GM19025 (cell line): ENCODE measurements at regions not wholly inside any gene's neighbourhood (a gene's known extent, or its start where the extent isn't known, plus 50 kb on each side); places are given as distances from the start of the nearest gene placed in this dataset.
"Not testable (repeated sequence)": the region's sequence is repeated elsewhere in the genome, so short reads cannot be mapped to it uniquely, and the experiment has no call there.

Experiments
- ATAC-seq: cut with Tn5 transposase; IDR thresholded peaks from one replicate; pipeline ENCODE4 v1.9.1; 2021; ENCODE audit warnings: mild to moderate bottlenecking, low read depth, moderate library complexity; ENCODE audit not compliant: unreplicated experiment

GRCh38 chr4:45283352-45283751, 557.0 kb upstream of the GNPDA2 start:
- no peak for ATAC-seq

DNA sequence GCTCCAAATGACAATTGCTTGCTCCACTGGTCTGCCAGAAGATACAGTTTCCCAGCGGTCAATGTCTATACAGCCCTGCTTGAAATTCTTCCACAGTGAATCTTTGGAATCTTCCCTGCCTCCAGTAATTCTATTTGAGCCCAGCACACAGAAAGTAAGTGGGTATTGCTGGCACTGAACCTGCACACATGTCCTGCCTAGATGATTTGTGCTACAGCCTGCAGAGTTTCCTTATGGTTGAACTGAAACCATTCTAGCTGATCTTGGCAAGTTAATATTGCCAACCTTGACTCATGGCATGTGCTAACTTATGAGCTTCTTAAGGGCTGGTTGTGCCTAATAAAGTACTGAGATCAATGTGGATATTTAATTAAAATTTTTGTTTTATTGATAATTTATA, 553.8 kb upstream of the GNPDA2 start:
- ATAC-seq: no peak

GRCh38 chr4:45275862-45276261, 549.5 kb upstream of the GNPDA2 start:
- ATAC-seq: no peak

DNA sequence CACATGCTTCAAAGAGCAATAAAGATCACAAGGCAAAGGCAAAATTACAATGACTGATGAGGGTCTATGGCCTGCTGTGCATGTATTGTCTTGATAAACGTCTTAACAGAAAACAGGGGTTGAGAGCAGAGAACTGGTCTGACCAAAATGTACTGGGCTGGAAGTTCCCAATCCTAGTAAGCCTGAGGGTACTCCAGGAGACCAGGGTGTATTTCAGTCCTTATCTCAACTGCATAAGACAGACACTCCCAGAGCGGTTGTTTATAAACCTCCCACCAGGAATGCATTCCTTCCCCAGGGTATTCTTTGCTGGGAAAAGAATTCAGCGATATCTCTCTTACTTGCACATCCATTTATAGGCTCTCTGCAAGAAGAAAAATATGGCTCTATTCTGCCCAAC, 521.8 kb upstream of the GNPDA2 start:
- not testable (repeated sequence) for ATAC-seq

- no peak for ATAC-seq
Observed at GRCh38 chr4:45241976-45242375, 515.6 kb upstream of the GNPDA2 start.

- no peak for ATAC-seq
Observed at GRCh38 chr4:45229206-45229605, 502.9 kb upstream of the GNPDA2 start.

- no peak for ATAC-seq
Observed at GRCh38 chr4:45215976-45216542, 489.7 kb upstream of the GNPDA2 start.

DNA sequence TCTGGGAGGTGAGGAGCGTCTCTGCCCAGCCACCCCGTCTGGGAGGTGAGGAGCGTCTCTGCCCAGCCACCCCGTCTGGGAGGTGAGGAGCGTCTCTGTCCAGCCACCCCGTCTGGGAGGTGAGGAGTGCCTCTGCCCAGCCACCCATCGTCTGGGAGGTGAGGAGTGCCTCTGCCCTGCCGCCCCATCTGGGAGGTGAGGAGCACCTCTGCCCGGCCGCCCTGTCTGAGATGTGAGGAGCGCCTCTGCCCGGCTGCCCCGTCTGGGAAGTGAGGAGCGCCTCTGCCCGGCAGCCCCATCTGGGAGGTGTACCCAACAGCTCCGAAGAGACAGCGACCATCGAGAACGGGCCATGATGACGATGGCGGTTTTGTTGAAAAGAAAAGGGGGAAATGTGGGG, 482.1 kb upstream of the GNPDA2 start:
- not testable (repeated sequence) for ATAC-seq

DNA sequence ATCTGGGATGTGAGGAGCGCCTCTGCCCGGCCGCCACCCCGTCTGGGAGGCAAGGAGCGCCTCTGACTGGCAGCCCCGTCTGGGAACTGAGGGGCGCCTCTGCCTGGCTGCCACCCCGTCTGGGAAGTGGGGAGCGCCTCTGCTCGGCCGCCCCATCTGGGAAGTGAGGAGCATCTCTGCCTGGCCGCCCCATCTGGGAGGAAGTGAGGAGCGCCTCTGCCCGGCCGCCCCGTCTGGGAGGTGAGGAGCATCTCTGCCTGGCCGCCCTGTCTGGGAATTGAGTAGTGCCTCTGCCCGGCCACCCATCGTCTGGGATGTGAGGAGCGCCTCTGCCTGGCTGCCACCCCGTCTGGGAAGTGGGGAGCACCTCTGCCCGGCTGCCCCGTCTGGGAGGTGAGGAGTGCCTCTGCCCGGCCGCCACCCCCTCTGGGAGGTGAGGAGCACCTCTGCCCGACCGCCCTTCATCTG, 481.5 kb upstream of the GNPDA2 start:
- not testable (repeated sequence) for ATAC-seq

GRCh38 chr4:45207241-45207863, 481.0 kb upstream of the GNPDA2 start:
- ATAC-seq: not testable (repeated sequence)

DNA sequence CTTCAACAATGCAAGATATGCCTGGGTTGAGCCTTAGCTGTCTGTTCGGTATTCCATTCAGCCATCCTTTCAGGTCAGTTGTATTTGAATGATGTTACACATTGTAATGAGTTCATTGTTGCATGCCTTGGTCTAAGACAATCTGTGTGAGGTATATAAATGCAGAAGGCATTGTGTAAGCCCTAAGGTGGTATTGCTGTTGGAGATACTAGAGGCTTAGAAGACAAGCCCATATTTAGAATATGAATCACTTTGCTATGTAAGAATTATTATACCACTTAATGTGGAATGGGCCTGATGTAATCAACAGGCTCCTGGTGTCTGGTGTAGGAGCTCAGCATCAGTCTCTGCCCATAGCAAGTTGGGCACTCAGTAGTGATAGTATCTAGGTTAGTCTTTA, 473.4 kb upstream of the GNPDA2 start:
- no peak for ATAC-seq

- no peak for ATAC-seq
Observed at GRCh38 chr4:45188501-45188900, 462.1 kb upstream of the GNPDA2 start.

GRCh38 chr4:45186249-45186648, 459.9 kb upstream of the GNPDA2 start:
- no peak for ATAC-seq

DNA sequence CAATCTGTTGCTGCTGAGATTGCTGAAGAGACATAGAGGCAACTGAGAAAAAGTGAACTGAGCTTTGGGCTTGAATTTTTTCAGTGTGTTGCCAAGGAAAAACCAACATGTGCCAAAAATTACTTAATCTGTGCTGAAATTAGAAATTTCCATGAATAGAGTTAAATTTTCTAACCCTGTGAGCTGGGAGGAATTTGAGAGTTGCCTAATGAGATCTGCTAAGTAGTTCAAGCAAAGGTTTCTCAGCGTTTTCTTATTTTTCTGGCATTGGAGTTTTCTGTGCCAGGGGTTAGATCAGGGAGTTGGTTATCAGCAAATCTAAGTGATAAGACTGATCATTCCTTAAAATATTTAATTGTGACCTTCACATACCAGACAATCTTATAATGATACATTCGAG, 457.5 kb upstream of the GNPDA2 start:
- ATAC-seq: no peak

DNA sequence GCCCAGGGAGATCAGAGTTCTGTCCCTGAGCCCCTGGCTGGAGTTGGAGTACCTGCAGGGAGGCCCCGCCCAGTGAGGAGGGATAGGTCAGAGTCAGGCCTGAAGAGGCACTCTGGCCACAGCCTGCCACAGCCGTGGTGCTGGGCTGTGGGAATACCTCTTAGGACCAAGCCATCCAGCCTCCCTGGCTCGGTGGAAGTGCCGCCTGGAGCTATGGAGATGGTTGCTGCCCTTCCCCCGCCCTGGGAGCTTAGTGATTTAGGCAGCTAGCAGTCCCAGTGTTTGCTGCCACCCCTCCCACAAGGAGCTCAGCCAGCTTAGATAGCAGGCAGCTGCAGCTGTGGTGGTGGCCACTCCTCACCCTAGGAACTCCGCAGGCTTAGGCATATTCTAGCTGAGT, 446.3 kb upstream of the GNPDA2 start:
- no peak for ATAC-seq

DNA sequence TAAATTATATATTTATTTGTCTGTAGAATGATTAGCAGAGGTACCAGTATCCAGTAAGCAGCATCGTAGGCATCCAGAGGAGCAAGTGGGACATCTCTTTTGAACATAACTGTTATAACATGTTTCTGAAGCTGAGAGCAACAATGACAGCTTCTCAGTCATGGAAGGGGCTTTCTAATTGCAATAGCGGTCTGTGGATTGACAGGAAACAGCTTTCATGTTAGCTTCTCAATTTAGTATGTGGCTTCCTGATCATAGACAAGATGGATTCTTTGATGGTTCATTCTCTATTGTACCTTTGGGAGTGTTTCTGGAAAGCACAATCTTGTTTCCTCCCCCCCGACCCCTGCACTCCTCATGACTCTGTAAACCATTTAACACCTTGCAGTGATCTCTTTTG, 434.6 kb upstream of the GNPDA2 start:
- no peak for ATAC-seq

- ATAC-seq: no peak
Observed at GRCh38 chr4:45155081-45155777, 428.9 kb upstream of the GNPDA2 start.

- no peak for ATAC-seq
Observed at GRCh38 chr4:45147866-45148265, 421.5 kb upstream of the GNPDA2 start.

DNA sequence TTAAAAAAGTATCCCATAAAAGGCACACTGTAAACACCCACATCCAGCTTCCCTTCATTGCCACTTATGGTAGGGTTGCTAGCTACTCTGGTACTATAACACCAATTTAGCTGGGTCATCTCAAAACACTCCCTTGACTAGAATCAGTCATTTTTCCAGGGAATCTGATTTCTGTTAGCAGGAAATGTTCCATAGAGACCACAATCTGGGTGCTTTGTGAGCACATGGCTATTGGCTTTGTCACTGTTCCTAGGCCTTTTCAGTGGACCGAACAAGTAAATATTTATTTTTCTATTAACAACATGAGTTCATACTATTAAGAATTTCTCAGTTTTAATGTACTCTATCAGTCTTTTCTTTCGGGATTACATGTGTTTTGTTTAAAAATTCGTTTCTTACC, 404.7 kb upstream of the GNPDA2 start:
- ATAC-seq: no peak

- ATAC-seq: no peak
Observed at GRCh38 chr4:45122406-45122805, 396.1 kb upstream of the GNPDA2 start.

DNA sequence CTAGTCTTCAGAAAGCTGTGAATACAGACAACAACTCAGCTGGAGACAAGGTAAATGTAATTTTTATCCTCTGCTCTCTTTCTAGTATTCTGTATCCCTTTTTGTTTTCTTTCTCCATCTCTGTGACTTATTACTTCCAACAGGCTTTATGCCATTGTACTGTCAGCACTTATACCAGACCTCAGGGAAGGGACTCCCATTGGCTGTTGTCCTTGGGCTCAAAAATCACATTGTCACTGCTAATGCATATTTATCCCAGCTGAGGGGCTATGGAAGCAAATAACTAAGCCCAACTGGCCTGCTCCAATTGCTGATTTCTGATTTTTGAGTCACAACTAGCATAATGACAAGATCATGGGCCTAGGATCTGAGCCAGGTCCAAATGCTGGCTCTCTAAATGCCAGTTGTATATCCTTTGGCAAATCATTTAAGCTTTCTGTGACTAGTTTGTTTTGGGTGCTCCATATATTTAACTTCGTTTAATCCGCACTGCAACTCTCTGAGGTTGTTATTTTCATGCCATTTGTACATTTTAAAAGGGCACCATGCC, 395.1 kb upstream of the GNPDA2 start:
- no peak for ATAC-seq

DNA sequence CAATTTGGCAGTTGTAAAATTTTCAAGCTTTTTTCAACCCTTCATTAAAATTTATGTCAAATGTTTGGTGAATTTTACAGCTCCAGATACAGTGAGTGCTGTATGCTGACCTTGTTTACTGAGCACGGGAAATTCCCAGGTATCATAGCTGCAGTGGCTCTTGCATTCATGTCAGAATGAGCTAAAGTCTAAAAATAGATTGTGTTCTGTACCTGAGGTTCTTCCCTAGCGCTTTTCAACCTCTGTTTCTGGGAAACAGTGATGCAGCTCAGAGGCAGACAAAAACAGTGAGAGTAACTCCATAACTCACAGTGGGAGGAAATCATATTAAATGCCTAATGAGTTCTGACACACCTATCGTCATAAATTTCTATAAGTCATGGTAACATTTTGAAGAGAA, 393.8 kb upstream of the GNPDA2 start:
- peak; percentile 86 for ATAC-seq
